ACC112 (cell line): ENCODE measurements at regions not wholly inside any gene's neighbourhood (a gene's known extent, or its start where the extent isn't known, plus 50 kb on each side); places are given as distances from the start of the nearest gene placed in this dataset.

Experiments used
- H2AFZ ChIP-seq: fragments of 200-600 bp; sonication (generic); one replicate; pipeline ENCODE4 v1.6.0; 2017; ENCODE audit warnings: antibody characterized with exemption, low read length; ENCODE audit not compliant: unreplicated experiment
- H3K27ac ChIP-seq: fragments of 200-600 bp; sonication (generic); 2 replicates; pipeline ENCODE4 v1.5.1; 2014; ENCODE audit warnings: low read depth, mild to moderate bottlenecking, antibody characterized with exemption, low read length, moderate library complexity
- H3K27me3 ChIP-seq: fragments of 200-600 bp; sonication (generic); 2 replicates; pipeline ENCODE4 v1.6.1; 2014; ENCODE audit warnings: mild to moderate bottlenecking, antibody characterized with exemption, low read length, moderate library complexity, mixed read lengths; ENCODE audit not compliant: insufficient read depth
- H3K36me3 ChIP-seq: fragments of 200-600 bp; sonication (generic); 2 replicates; pipeline ENCODE4 v1.6.1; 2016; ENCODE audit warnings: mild to moderate bottlenecking, antibody characterized with exemption, low read length, moderate library complexity, mixed read lengths; ENCODE audit not compliant: insufficient read depth
- H3K4me1 ChIP-seq: fragments of 200-600 bp; sonication (generic); one replicate; pipeline ENCODE4 v1.6.1; 2016; ENCODE audit warnings: low read length, mixed read lengths; ENCODE audit not compliant: insufficient read depth, unreplicated experiment, control insufficient read depth
- H3K4me3 ChIP-seq: fragments of 200-600 bp; sonication (generic); 2 replicates; pipeline ENCODE4 v1.5.1; 2014; ENCODE audit warnings: mild to moderate bottlenecking, low read depth, low read length
- H3K79me2 ChIP-seq: fragments of 200-600 bp; sonication (generic); one replicate; pipeline ENCODE4 v1.6.0; 2016; ENCODE audit warnings: low read length; ENCODE audit not compliant: control insufficient read depth, unreplicated experiment, insufficient read depth

DNA sequence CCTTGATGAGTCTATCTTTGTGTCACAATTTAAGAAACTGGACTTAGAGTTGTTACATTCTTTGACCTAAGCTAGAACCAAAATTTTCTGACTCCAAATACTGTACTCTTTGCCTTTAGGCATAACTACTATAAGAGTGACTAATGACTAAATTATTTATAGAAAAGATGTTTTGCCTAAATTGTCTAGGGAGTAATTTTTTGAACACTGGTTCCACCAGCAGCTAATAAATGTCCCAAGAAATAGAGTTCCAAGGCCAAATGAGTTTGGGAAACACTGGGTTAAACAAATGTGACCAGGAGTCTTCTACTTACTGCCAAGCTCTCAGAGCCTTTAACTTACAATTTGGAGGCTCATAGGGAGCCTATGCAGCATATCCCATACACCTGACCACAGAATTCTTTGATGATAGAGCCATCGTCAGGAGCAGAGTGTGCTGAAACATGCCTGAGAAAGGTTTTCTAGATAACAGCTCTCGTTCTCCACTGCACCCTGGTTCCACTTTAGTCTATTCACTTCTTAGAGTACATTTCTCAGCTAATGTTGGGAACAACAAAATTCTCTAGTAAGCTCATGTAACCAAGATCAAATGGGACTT, 215.9 kb upstream of the HMGA2 start:
- Histone ChIP-seq H3K79me2 (peaks cover 38% of the 10 kb centered on the region), H3K27me3 (no peaks in the 10 kb centered on the region), H3K4me3 (no peak overlapping the region), H3K27ac (peak overlapping the region; percentile 99), H3K4me1 (peaks cover 89% of the 10 kb centered on the region), H2AFZ (no peak overlapping the region), H3K36me3 (peaks cover 29% of the 10 kb centered on the region)

DNA sequence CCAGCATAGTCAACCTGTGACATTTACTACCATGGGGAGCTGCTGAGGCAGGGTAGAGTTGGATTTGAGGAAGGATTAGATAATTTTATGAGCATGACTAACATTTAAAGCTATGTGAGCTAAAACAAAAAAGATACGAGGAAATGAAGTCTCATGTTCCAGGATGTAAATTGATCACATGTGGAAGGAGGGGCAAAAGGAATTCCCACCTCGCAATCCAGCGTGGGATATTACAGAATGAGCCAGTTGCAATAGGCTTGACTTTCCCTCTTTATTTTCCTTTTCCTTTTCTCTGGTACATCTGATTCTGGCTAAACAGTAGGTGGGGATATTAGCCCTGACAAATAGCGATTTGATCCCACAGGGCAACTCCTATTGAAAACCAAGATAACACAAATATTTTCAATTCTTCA, 214.9 kb upstream of the HMGA2 start:
- H3K36me3 ChIP-seq: peaks cover 32% of the 10 kb centered on the region
- peak overlapping the region; percentile 99 for H3K27ac ChIP-seq
- peaks cover 92% of the 10 kb centered on the region for H3K4me1 ChIP-seq

DNA sequence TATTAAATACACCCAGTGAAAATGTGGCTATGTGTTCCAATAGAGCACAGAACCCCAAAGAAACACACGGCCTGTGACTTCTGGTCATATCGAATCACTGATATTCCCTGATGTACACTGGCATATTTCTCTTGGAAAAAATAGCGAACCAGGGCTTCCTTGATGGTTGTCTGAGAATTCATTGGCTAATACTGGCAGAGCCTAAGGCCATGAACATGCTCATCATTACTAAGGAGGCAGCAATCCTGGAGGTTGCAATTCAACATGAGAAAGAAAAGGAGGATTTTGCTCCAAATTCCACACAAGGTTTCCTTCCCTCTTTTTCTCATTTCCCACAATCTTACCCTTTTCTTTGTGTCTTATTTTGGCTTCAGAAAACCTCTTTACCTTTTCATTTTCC, 212.9 kb upstream of the HMGA2 start:
- Histone ChIP-seq H3K79me2 (peaks cover 20% of the 10 kb centered on the region), H3K27ac (peak overlapping the region; percentile 99), H3K27me3 (no peaks in the 10 kb centered on the region), H2AFZ (no peak overlapping the region), H3K36me3 (peaks cover 29% of the 10 kb centered on the region), H3K4me3 (no peak overlapping the region), H3K4me1 (peaks cover 88% of the 10 kb centered on the region)

More for the DNA sequence above, 214.9 kb upstream of the HMGA2 start:
- Histone ChIP-seq H3K79me2 (peaks cover 36% of the 10 kb centered on the region), H2AFZ (no peak overlapping the region), H3K27me3 (no peaks in the 10 kb centered on the region), H3K4me3 (no peak overlapping the region)

DNA sequence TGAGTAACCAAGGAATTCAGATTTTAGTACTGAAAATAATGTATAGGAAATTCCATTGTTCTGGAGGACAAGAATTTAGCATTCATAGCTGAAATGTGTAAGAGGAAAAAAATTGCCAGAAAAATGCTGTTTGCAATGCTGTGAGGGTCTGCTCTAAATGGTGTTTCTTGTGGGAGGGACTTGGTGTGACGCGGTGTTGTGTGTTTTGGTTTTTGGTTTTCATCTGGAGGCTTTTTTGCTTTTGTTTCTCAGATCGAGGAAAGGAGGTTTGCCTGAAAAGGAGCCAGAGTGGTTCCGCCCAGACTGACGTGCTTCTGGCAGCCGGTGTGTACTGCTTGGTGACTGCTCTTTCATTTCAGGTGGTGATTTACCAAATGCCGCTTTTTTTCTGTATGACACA, 211.8 kb upstream of the HMGA2 start:
- H3K4me3 ChIP-seq: peak overlapping the region; percentile 39; the same call in 1 of the 2 replicates
- H3K27me3 ChIP-seq: no peaks in the 10 kb centered on the region
- peaks cover 19% of the 10 kb centered on the region for H3K36me3 ChIP-seq
- H3K27ac ChIP-seq: peak overlapping the region; percentile 99
- peaks cover 79% of the 10 kb centered on the region for H3K4me1 ChIP-seq
- H3K79me2 ChIP-seq: peaks cover 11% of the 10 kb centered on the region
- H2AFZ ChIP-seq: peak overlapping the region; percentile 23

DNA sequence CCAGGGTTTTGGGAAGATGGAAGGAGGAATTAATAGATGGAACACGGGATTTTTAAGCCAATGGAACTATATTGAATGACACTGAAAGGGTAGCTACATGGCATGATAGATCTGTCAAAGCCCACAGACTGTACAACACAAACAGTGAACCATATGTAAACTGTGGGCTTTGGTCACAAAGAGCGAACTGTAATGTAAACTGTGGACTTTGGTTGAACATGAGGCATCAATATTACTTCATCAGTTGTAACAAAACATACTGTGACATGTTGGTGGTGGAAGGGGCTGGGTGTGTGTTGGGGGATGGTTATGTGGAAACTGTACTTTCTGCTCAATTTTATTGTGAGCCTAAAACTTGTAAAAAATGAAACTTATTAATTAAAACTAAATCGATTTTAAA, 210.6 kb upstream of the HMGA2 start:
- Histone ChIP-seq H2AFZ (no peak overlapping the region), H3K4me1 (peaks cover 67% of the 10 kb centered on the region), H3K36me3 (peaks cover 14% of the 10 kb centered on the region; the same call in 1 of the 2 replicates), H3K4me3 (no peak overlapping the region), H3K27ac (peak overlapping the region; percentile 99), H3K79me2 (peaks cover 10% of the 10 kb centered on the region), H3K27me3 (no peaks in the 10 kb centered on the region)

DNA sequence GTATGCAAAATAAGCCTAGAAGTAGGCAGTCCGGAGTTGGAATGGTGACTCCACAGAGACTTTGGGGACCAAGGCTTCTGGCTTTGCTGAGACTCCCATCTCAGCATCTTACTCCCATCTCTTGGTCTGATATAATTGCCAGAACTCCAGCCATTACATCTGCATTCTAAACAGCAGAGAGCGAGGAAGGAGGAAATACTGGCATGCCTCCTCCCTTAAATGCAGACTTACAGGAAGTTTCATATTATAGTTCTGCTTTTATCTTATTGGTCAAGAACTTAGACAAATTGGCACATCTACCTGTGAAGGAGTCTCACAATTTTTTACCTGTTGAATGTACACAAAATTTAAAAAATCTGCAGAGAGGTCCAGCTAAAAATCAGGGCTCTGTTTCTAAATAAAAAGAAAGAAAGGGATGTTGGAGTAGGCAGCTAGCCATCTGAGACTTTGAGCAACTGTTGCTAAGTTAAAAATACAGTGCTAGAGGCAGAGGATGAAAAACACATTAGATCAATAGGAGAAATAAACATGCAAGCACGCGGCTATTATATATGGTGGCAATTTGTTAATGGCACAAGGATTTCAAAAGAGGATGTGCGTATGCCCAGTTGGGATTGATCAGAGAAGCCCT, 209.9 kb upstream of the HMGA2 start:
- H3K79me2 ChIP-seq: peaks cover 10% of the 10 kb centered on the region
- no peaks in the 10 kb centered on the region for H3K27me3 ChIP-seq
- peak overlapping the region; percentile 85 for H3K27ac ChIP-seq
- no peak overlapping the region for H2AFZ ChIP-seq
- no peak overlapping the region for H3K4me3 ChIP-seq
- H3K4me1 ChIP-seq: peaks cover 61% of the 10 kb centered on the region
- peaks cover 14% of the 10 kb centered on the region; the same call in 1 of the 2 replicates for H3K36me3 ChIP-seq

DNA sequence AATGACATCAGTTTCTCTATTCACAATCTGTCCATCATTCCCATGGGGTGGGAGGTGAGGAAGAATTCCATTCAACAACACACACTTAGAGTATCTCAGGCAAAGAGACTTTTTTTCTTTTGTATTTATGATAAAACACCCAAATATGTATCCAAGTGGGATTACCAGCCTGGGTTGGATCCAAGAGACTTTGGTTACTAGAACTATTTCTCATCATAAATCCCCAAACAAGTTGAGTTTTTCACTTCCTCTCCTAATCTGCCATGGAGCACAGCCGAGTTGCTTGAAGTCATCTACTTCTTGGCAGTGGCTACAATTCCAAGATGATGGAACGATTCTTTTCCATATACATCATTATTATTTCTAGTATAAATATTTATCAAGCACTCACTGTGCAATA, 209.2 kb upstream of the HMGA2 start:
- no peaks in the 10 kb centered on the region for H3K27me3 ChIP-seq
- peak overlapping the region; percentile 85 for H3K27ac ChIP-seq
- H3K4me3 ChIP-seq: no peak overlapping the region
- peaks cover 14% of the 10 kb centered on the region; the same call in 1 of the 2 replicates for H3K36me3 ChIP-seq
- H3K4me1 ChIP-seq: peaks cover 55% of the 10 kb centered on the region
- no peak overlapping the region for H2AFZ ChIP-seq
- peaks cover 10% of the 10 kb centered on the region for H3K79me2 ChIP-seq

DNA sequence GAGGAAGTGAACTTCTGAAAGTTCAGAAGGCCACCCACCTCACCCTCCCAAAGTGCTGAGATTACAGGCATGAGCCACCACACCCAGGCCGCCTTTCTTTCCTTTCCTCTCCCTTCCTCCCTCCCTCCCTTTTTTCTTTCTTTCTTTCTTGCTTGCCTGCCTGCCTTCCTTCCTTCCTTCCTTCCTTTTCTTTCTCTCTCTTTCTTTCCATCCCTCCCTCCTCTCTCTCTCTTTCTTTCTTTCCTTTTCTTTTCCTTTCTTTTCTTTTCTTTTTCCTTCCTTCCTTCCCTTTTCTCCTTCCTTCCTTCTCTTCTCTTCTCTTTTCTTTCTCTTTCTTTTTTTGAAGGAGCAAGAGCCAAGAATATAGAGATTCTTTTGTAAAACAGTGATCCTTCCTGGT, 208.3 kb upstream of the HMGA2 start:
- Histone ChIP-seq H3K36me3 (peaks cover 14% of the 10 kb centered on the region; the same call in 1 of the 2 replicates), H3K4me3 (no peak overlapping the region), H3K27me3 (no peaks in the 10 kb centered on the region), H3K27ac (peak overlapping the region; percentile 85; the same call in 1 of the 2 replicates), H3K4me1 (peaks cover 47% of the 10 kb centered on the region), H2AFZ (no peak overlapping the region), H3K79me2 (peaks cover 6% of the 10 kb centered on the region)

DNA sequence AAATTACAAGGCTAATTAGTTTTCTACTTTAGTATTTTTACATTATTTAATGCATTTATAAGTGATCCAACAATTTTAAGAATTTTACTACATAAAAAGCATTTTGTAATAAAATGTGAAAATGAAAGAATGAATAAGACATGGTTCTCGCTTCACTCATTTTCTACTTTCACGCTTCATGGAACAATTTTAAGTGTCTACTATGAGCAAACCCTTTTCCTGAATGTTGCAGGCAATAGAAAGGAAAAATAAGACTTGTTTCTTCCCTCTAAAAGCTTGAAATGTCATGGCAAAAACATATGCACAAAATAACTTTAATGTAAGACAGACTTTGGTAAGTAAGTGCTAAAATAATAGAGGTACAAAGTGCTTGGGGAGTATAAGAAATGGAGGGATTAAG, 205.7 kb upstream of the HMGA2 start:
- Histone ChIP-seq H3K79me2 (no peaks in the 10 kb centered on the region), H3K27me3 (no peaks in the 10 kb centered on the region), H3K27ac (peak overlapping the region; percentile 22), H2AFZ (no peak overlapping the region), H3K4me1 (peaks cover 22% of the 10 kb centered on the region), H3K4me3 (no peak overlapping the region), H3K36me3 (peaks cover 6% of the 10 kb centered on the region; the same call in 1 of the 2 replicates)

DNA sequence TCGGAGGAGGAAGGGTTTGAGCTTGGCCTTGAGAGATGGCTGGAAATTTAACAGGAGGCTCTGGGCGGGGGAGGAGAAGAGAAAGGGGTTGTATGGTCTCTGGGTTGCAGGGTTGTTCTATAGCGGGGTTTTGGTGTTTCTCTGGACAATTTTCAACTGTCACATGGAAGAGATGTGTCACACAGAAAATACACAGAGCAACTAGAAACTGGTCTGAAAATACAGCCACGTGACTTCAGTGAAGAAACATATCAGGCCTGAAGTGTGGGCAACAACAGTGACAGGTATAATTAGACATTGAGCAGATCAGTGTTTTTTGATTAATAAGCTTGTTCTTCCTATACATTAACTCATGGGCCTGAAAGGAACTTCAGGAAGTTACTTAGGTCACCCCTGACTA, 205.3 kb upstream of the HMGA2 start:
- Histone ChIP-seq H3K4me1 (peaks cover 19% of the 10 kb centered on the region), H3K27me3 (no peaks in the 10 kb centered on the region), H2AFZ (no peak overlapping the region), H3K27ac (peak overlapping the region; percentile 22; the same call in 1 of the 2 replicates), H3K36me3 (peaks cover 5% of the 10 kb centered on the region; the same call in 1 of the 2 replicates), H3K4me3 (no peak overlapping the region), H3K79me2 (no peaks in the 10 kb centered on the region)

DNA sequence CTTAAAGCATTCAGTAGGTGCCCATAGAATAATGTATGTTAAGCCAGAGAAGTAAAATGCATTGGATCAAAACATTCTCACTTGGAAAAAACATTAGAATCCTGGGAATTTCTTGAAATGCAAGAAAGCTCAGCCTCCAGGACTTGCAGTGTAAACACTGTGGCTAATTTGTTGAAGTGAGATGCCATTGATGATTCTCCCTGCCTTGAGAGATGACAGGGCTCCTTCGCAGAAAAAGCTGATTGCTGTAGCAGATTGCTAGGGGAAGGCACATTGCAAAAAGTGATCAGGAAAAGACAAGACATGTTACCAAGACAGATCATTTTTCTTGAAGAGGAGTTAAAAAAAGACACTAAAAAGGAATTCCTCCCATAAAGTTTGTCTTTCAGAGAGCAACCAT, 204.2 kb upstream of the HMGA2 start:
- Histone ChIP-seq H2AFZ (peak overlapping the region; percentile 55), H3K79me2 (no peaks in the 10 kb centered on the region), H3K4me1 (peaks cover 9% of the 10 kb centered on the region), H3K36me3 (peaks cover 5% of the 10 kb centered on the region; the same call in 1 of the 2 replicates), H3K27ac (no peak overlapping the region), H3K4me3 (no peak overlapping the region), H3K27me3 (no peaks in the 10 kb centered on the region)
